ENCODE measurements at regions not wholly inside any gene's neighbourhood (a gene's known extent, or its start where the extent isn't known, plus 50 kb on each side); places are given as distances from the start of the nearest gene placed in this dataset.

GRCh38 chr4:137310593-137311490 is 221.5 kb downstream of the PCDH18 start:
- no peak for DNase-seq (ENCODE audit: low read depth in 3 of 3)

- DNase-seq (ENCODE audit: low read depth in 3 of 3), result no peak
Measured at GRCh38 chr4:137310166-137310565, 222.1 kb downstream of the PCDH18 start.

GRCh38 chr4:137309424-137309823 is 222.9 kb downstream of the PCDH18 start:
- DNase-seq (ENCODE audit: low read depth in 3 of 3), result no peak

GRCh38 chr4:137307806-137308205 is 224.5 kb downstream of the PCDH18 start:
- no peak for DNase-seq (ENCODE audit: low read depth in 3 of 3)

GRCh38 chr4:137300776-137301175 is 231.5 kb downstream of the PCDH18 start:
- DNase-seq (ENCODE audit: low read depth in 3 of 3), result no peak

- no peak for DNase-seq (ENCODE audit: low read depth in 3 of 3)
Measured at GRCh38 chr4:137299281-137299680, 233.0 kb downstream of the PCDH18 start.

- no peak for DNase-seq (ENCODE audit: low read depth in 3 of 3)
Measured at GRCh38 chr4:137293281-137293680, 239.0 kb downstream of the PCDH18 start.

GRCh38 chr4:137283737-137284136 is 248.6 kb downstream of the PCDH18 start:
- DNase-seq (ENCODE audit: low read depth in 3 of 3), result no peak

- no peak for DNase-seq (ENCODE audit: low read depth in 3 of 3)
Measured at GRCh38 chr4:137278431-137278830, 253.9 kb downstream of the PCDH18 start.

GRCh38 chr4:137274404-137274803 is 257.9 kb downstream of the PCDH18 start:
- no peak for DNase-seq (ENCODE audit: low read depth in 3 of 3)

- no peak for DNase-seq (ENCODE audit: low read depth in 3 of 3)
Measured at GRCh38 chr4:137267024-137267423, 265.3 kb downstream of the PCDH18 start.

- no peak for DNase-seq (ENCODE audit: low read depth in 3 of 3)
Measured at GRCh38 chr4:137266511-137266910, 265.8 kb downstream of the PCDH18 start.

GRCh38 chr4:137263206-137263605 is 269.1 kb downstream of the PCDH18 start:
- no peak for DNase-seq (ENCODE audit: low read depth in 3 of 3)

- DNase-seq (ENCODE audit: low read depth in 3 of 3), result no peak
Measured at GRCh38 chr4:137253949-137254348, 278.3 kb downstream of the PCDH18 start.

- no peak for DNase-seq (ENCODE audit: low read depth in 3 of 3)
Measured at GRCh38 chr4:137249112-137249511, 283.2 kb downstream of the PCDH18 start.

- DNase-seq (ENCODE audit: low read depth in 3 of 3), result no peak
Measured at GRCh38 chr4:137238456-137239162, 293.7 kb downstream of the PCDH18 start.

- DNase-seq (ENCODE audit: low read depth in 3 of 3), result no peak
Measured at GRCh38 chr4:137226900-137227299, 305.4 kb downstream of the PCDH18 start.

- DNase-seq (ENCODE audit: low read depth in 3 of 3), result no peak
Measured at GRCh38 chr4:137226221-137226620, 306.1 kb downstream of the PCDH18 start.

GRCh38 chr4:137213372-137214173 is 318.7 kb downstream of the PCDH18 start:
- DNase-seq (ENCODE audit: low read depth in 3 of 3), result no peak

- DNase-seq (ENCODE audit: low read depth in 3 of 3), result no peak
Measured at GRCh38 chr4:137212601-137213000, 319.7 kb downstream of the PCDH18 start.

GRCh38 chr4:137209240-137209639 is 323.1 kb downstream of the PCDH18 start:
- DNase-seq (ENCODE audit: low read depth in 3 of 3), result no peak

- DNase-seq (ENCODE audit: low read depth in 3 of 3), result no peak
Measured at GRCh38 chr4:137206781-137207180, 325.5 kb downstream of the PCDH18 start.
